HG02610 (cell line): ENCODE measurements at regions not wholly inside any gene's neighbourhood (a gene's known extent, or its start where the extent isn't known, plus 50 kb on each side); places are given as distances from the start of the nearest gene placed in this dataset.

Source experiments
- ATAC-seq: cut with Tn5 transposase; IDR thresholded peaks from one replicate; pipeline ENCODE4 v1.9.1; 2021; ENCODE audit warnings: mild to moderate bottlenecking, moderate library complexity; ENCODE audit not compliant: unreplicated experiment

DNA sequence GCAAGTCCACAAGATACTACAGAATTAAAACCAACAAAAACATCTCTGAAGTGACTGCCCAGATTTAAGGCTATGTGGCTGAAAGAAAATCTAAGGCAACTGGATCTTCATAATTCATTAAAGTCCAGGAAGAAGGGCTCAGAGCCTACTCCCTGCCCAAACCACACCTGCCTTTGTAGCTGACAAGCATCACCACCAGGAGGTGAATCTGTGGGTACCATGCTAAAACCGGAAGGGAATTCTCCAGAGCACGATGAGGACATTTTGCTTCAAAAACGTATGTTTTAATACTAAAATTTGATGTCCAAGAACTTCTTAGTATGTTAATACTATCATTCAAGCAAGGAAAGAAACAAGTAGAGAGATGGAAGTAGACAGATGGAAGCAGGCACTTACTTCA is 495.9 kb upstream of the NECTIN3 start:
- ATAC-seq = no peak

DNA sequence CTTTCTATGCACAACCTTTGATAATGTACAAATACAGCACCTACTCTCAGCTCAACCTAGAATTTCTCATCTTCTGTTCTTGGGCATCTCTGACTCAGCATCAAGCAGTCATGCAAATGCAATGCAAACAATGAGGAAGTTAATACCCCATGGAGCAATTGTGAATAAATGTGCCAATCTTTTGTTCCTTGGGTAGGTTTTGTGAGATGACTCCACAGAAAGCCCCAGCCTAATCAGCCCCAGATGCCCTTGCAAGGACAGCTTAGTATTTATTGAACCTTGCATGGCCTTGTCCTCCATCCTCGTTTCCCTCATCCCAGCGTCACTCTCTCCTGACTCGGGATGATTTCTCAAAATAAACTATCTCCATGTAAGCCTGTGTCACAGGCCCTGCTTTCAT is 494.7 kb upstream of the NECTIN3 start:
- ATAC-seq = no peak

GRCh38 chr3:110577854-110578253 is 493.8 kb upstream of the NECTIN3 start:
- ATAC-seq = no peak

GRCh38 chr3:110579840-110580550 is 491.6 kb upstream of the NECTIN3 start:
- no peak for ATAC-seq

DNA sequence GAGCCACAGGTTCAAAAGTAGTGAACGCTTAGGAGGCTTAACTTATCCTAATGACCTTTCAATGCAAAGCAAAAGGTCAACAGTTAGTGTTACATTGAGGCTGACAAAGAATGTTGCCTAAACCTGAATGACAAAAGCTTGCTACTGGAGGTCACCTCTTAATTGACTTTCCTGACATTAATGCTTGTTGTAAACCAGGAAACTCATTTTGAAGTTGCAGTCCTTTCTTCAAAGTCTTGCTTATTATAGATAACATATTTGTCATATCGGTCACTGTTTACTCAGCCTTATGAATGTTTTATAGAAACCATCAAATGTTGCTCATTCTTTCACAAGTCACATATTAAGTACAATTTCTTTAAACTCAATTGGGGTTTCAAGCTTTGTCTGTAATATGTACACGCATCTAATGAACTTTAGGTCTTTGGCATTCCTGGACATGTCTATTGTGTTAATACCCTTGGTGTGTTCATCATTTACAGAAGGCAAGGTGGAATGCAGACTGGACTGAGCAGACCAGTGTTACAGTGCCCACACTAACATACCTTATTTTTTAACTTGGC is 488.2 kb upstream of the NECTIN3 start:
- no peak for ATAC-seq

- ATAC-seq = no peak
These were observed 482.7 kb upstream of the NECTIN3 start for GRCh38 chr3:110588906-110589305.

GRCh38 chr3:110589341-110589740 is 482.3 kb upstream of the NECTIN3 start:
- no peak for ATAC-seq

DNA sequence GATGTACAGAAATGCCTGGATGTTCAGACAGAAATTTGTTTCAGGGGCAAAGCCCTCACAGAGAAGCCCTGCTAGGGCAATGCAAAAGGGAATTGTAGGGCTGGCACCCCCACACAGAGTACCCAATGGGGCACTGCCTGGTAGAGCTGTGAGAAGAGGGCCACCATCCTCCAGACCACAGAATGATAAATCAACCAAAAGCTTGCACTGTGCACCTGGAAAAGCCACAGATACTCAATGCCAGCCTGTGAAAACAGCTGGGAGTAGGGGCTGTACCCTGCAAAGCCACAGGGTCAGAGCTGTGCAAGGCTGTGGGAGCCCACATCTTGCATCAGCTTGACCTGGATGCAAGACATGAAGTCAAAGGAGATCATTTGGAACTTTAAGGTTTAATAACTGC is 477.9 kb upstream of the NECTIN3 start:
- ATAC-seq = no peak

GRCh38 chr3:110598847-110599490 is 472.6 kb upstream of the NECTIN3 start:
- ATAC-seq = no peak

- no peak for ATAC-seq
These were observed 463.1 kb upstream of the NECTIN3 start for GRCh38 chr3:110608566-110608965.

DNA sequence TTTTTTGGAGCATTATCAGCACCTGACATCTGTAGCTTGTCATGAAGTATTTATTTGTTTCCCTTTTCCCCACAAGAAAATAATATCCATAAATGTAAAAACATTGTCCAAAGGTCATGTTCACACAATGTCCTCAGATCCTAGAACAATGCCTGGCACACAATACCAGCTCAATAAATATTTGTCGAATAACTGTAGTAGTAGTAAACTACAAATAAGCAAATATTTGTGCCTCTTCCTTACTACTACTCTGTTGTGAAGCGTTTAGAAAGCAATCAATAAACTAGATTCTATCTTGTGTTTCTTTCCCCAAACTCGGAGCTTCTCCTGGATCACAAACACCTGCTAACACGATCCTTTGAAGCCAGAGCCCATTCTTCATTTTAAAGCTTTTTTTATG is 459.6 kb upstream of the NECTIN3 start:
- ATAC-seq = no peak

- no peak for ATAC-seq
These were observed 457.4 kb upstream of the NECTIN3 start for GRCh38 chr3:110614186-110614585.

- no peak for ATAC-seq
These were observed 456.2 kb upstream of the NECTIN3 start for GRCh38 chr3:110615454-110615853.

GRCh38 chr3:110618512-110619226 is 452.9 kb upstream of the NECTIN3 start:
- no peak for ATAC-seq

GRCh38 chr3:110620118-110620517 is 451.5 kb upstream of the NECTIN3 start:
- no peak for ATAC-seq

GRCh38 chr3:110623571-110623970 is 448.0 kb upstream of the NECTIN3 start:
- ATAC-seq = no peak

GRCh38 chr3:110624576-110624975 is 447.0 kb upstream of the NECTIN3 start:
- ATAC-seq = no peak

GRCh38 chr3:110625201-110625747 is 446.3 kb upstream of the NECTIN3 start:
- no peak for ATAC-seq

DNA sequence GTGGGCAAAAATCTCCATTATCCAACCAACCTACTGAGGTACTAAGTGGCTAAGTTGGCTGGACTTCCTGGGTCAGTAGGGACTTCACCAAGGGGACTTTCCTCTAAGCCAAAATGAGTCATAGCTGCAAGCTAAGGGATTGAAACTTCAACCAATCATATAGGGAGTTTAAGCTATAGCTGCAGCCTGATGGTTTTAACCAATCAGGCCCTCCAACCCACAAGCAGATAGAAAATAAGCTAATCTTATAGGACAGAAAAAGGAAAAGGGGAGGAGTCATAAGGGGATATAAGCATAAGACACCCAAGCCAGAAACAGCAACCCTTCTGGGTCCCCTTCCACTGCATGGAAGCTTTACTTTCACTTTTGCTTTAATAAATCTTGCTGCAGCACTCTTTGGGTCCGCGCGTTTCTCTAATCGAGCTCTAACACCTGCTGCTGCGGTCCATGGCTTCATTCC is 444.9 kb upstream of the NECTIN3 start:
- peak; percentile 52 for ATAC-seq

- no peak for ATAC-seq
These were observed 442.8 kb upstream of the NECTIN3 start for GRCh38 chr3:110628650-110629301.

GRCh38 chr3:110629917-110630316 is 441.7 kb upstream of the NECTIN3 start:
- no peak for ATAC-seq
